ENCODE measurements at regions not wholly inside any gene's neighbourhood (a gene's known extent, or its start where the extent isn't known, plus 50 kb on each side); places are given as distances from the start of the nearest gene placed in this dataset.
A peak's percentile ranks its signal among the peaks of the same experiment; 100 is the strongest.

- H2AFZ ChIP-seq (ENCODE audit: insufficient read depth, low read length, poor library complexity): no peak overlapping the region
- H3K27ac ChIP-seq (ENCODE audit: low read depth, low read length): no peak overlapping the region
- no peak overlapping the region for H3K4ac ChIP-seq (ENCODE audit: low read depth, low read length)
- DNase-seq: no peak
- no peaks in the 10 kb centered on the region for H3K79me1 ChIP-seq (ENCODE audit: low read length)
- no peak overlapping the region for H3K9ac ChIP-seq (ENCODE audit: low read length)
- H4K12ac ChIP-seq (ENCODE audit: low read depth, low read length): no peak overlapping the region
- no peak overlapping the region for H2BK120ac ChIP-seq (ENCODE audit: insufficient read depth, low read length, poor library complexity)
- H2BK12ac ChIP-seq (ENCODE audit: low read length): no peak overlapping the region
- no peaks in the 10 kb centered on the region for H3K4me1 ChIP-seq (ENCODE audit: control insufficient read depth in 1 of 2, insufficient read depth in 2 of 2, low read length in 2 of 2)
- H3K36me3 ChIP-seq (ENCODE audit: control insufficient read depth in 1 of 2, insufficient read depth in 2 of 2, low read length in 2 of 2): no peaks in the 10 kb centered on the region
- no peak overlapping the region for H4K91ac ChIP-seq (ENCODE audit: low read depth, low read length)
- H3K4me3 ChIP-seq (ENCODE audit: low read depth, low read length): no peak overlapping the region
- no peak overlapping the region for H3K14ac ChIP-seq (ENCODE audit: low read length)
- no peak overlapping the region for H3K23ac ChIP-seq (ENCODE audit: low read length)
- no peak overlapping the region for H4K8ac ChIP-seq (ENCODE audit: low read depth, low read length)
- H2BK5ac ChIP-seq (ENCODE audit: low read depth, low read length, poor library complexity): no peak overlapping the region
- H3K79me2 ChIP-seq (ENCODE audit: control insufficient read depth, insufficient read depth, low read length, poor library complexity): no peaks in the 10 kb centered on the region
- no peaks in the 10 kb centered on the region for H3K9me3 ChIP-seq (ENCODE audit: insufficient read depth, low read depth, low read length)
- H3K18ac ChIP-seq (ENCODE audit: low read length): no peak overlapping the region
- H2AK5ac ChIP-seq (ENCODE audit: low read length): no peak overlapping the region
- H3K4me2 ChIP-seq (ENCODE audit: low read length): no peak overlapping the region
- no peaks in the 10 kb centered on the region for H3K27me3 ChIP-seq (ENCODE audit: insufficient read depth, low read length)
- no CpG with 5 or more reads among the region's 4 CpGs for WGBS (ENCODE audit: extremely low coverage, insufficient coverage, insufficient read length)
These were observed 1303.0 kb downstream of the GATA3 start for GRCh38 chr10:9357471-9357870.

- WGBS (ENCODE audit: extremely low coverage, insufficient coverage, insufficient read length): no CpG with 5 or more reads among the region's 5 CpGs
- Histone ChIP-seq H3K27ac (ENCODE audit: low read depth, low read length) (no peak overlapping the region), H3K36me3 (ENCODE audit: control insufficient read depth in 1 of 2, insufficient read depth in 2 of 2, low read length in 2 of 2) (no peaks in the 10 kb centered on the region)
These were observed 1308.2 kb downstream of the GATA3 start for GRCh38 chr10:9362721-9363120.

GRCh38 chr10:9379183-9379582 is 1324.7 kb downstream of the GATA3 start:
- DNase-seq: no peak
- WGBS (ENCODE audit: extremely low coverage, insufficient coverage, insufficient read length): no CpG with 5 or more reads among the region's 15 CpGs
- H4K8ac ChIP-seq (ENCODE audit: low read depth, low read length): no peak overlapping the region
- no peak overlapping the region for H4K91ac ChIP-seq (ENCODE audit: low read depth, low read length)
- no peak overlapping the region for H3K9ac ChIP-seq (ENCODE audit: low read length)
- H3K4me2 ChIP-seq (ENCODE audit: low read length): no peak overlapping the region
- H3K4me1 ChIP-seq (ENCODE audit: control insufficient read depth in 1 of 2, insufficient read depth in 2 of 2, low read length in 2 of 2): no peaks in the 10 kb centered on the region
- H3K14ac ChIP-seq (ENCODE audit: low read length): no peak overlapping the region
- no peaks in the 10 kb centered on the region for H3K79me2 ChIP-seq (ENCODE audit: control insufficient read depth, insufficient read depth, low read length, poor library complexity)
- H3K4ac ChIP-seq (ENCODE audit: low read depth, low read length): no peak overlapping the region
- no peak overlapping the region for H2AFZ ChIP-seq (ENCODE audit: insufficient read depth, low read length, poor library complexity)
- H2BK120ac ChIP-seq (ENCODE audit: insufficient read depth, low read length, poor library complexity): no peak overlapping the region
- no peak overlapping the region for H4K12ac ChIP-seq (ENCODE audit: low read depth, low read length)
- no peak overlapping the region for H2AK5ac ChIP-seq (ENCODE audit: low read length)
- H3K36me3 ChIP-seq (ENCODE audit: control insufficient read depth in 1 of 2, insufficient read depth in 2 of 2, low read length in 2 of 2): no peaks in the 10 kb centered on the region
- H3K9me3 ChIP-seq (ENCODE audit: insufficient read depth, low read depth, low read length): no peaks in the 10 kb centered on the region
- H3K27ac ChIP-seq (ENCODE audit: low read depth, low read length): no peak overlapping the region
- no peak overlapping the region for H3K4me3 ChIP-seq (ENCODE audit: low read depth, low read length)
- no peak overlapping the region for H2BK12ac ChIP-seq (ENCODE audit: low read length)
- H3K27me3 ChIP-seq (ENCODE audit: insufficient read depth, low read length): no peaks in the 10 kb centered on the region
- no peak overlapping the region for H3K23ac ChIP-seq (ENCODE audit: low read length)
- no peak overlapping the region for H2BK5ac ChIP-seq (ENCODE audit: low read depth, low read length, poor library complexity)
- no peak overlapping the region for H3K18ac ChIP-seq (ENCODE audit: low read length)
- no peaks in the 10 kb centered on the region for H3K79me1 ChIP-seq (ENCODE audit: low read length)

More at GRCh38 chr10:9362721-9363120, 1308.2 kb downstream of the GATA3 start:
- no peaks in the 10 kb centered on the region for H3K79me1 ChIP-seq (ENCODE audit: low read length)
- no peaks in the 10 kb centered on the region for H3K79me2 ChIP-seq (ENCODE audit: control insufficient read depth, insufficient read depth, low read length, poor library complexity)
- no peak overlapping the region for H2AK5ac ChIP-seq (ENCODE audit: low read length)
- no peak overlapping the region for H4K91ac ChIP-seq (ENCODE audit: low read depth, low read length)
- H4K12ac ChIP-seq (ENCODE audit: low read depth, low read length): no peak overlapping the region
- no peak overlapping the region for H2BK120ac ChIP-seq (ENCODE audit: insufficient read depth, low read length, poor library complexity)
- no peak overlapping the region for H3K4me2 ChIP-seq (ENCODE audit: low read length)
- DNase-seq: no peak
- H3K27me3 ChIP-seq (ENCODE audit: insufficient read depth, low read length): no peaks in the 10 kb centered on the region
- H3K18ac ChIP-seq (ENCODE audit: low read length): no peak overlapping the region
- H2BK5ac ChIP-seq (ENCODE audit: low read depth, low read length, poor library complexity): no peak overlapping the region
- no peak overlapping the region for H3K23ac ChIP-seq (ENCODE audit: low read length)
- H3K4me3 ChIP-seq (ENCODE audit: low read depth, low read length): no peak overlapping the region
- no peak overlapping the region for H3K14ac ChIP-seq (ENCODE audit: low read length)
- no peak overlapping the region for H2AFZ ChIP-seq (ENCODE audit: insufficient read depth, low read length, poor library complexity)
- no peak overlapping the region for H4K8ac ChIP-seq (ENCODE audit: low read depth, low read length)
- no peaks in the 10 kb centered on the region for H3K9me3 ChIP-seq (ENCODE audit: insufficient read depth, low read depth, low read length)
- H3K9ac ChIP-seq (ENCODE audit: low read length): peak overlapping the region; percentile 33
- H2BK12ac ChIP-seq (ENCODE audit: low read length): no peak overlapping the region
- no peaks in the 10 kb centered on the region for H3K4me1 ChIP-seq (ENCODE audit: control insufficient read depth in 1 of 2, insufficient read depth in 2 of 2, low read length in 2 of 2)
- H3K4ac ChIP-seq (ENCODE audit: low read depth, low read length): no peak overlapping the region

- no peaks in the 10 kb centered on the region for H3K27me3 ChIP-seq (ENCODE audit: insufficient read depth, low read length)
- H4K8ac ChIP-seq (ENCODE audit: low read depth, low read length): no peak overlapping the region
- no peak overlapping the region for H3K14ac ChIP-seq (ENCODE audit: low read length)
- no peak overlapping the region for H2BK5ac ChIP-seq (ENCODE audit: low read depth, low read length, poor library complexity)
- H2AK5ac ChIP-seq (ENCODE audit: low read length): no peak overlapping the region
- no peak overlapping the region for H4K12ac ChIP-seq (ENCODE audit: low read depth, low read length)
- H3K4me1 ChIP-seq (ENCODE audit: control insufficient read depth in 1 of 2, insufficient read depth in 2 of 2, low read length in 2 of 2): no peaks in the 10 kb centered on the region
- H3K36me3 ChIP-seq (ENCODE audit: control insufficient read depth in 1 of 2, insufficient read depth in 2 of 2, low read length in 2 of 2): no peaks in the 10 kb centered on the region
- no peak overlapping the region for H2AFZ ChIP-seq (ENCODE audit: insufficient read depth, low read length, poor library complexity)
- DNase-seq: no peak
- no peak overlapping the region for H2BK120ac ChIP-seq (ENCODE audit: insufficient read depth, low read length, poor library complexity)
- H3K79me1 ChIP-seq (ENCODE audit: low read length): no peaks in the 10 kb centered on the region
- H3K9me3 ChIP-seq (ENCODE audit: insufficient read depth, low read depth, low read length): no peaks in the 10 kb centered on the region
- no peak overlapping the region for H3K4ac ChIP-seq (ENCODE audit: low read depth, low read length)
- WGBS (ENCODE audit: extremely low coverage, insufficient coverage, insufficient read length): no CpG with 5 or more reads among the region's 5 CpGs
- no peak overlapping the region for H3K27ac ChIP-seq (ENCODE audit: low read depth, low read length)
- no peaks in the 10 kb centered on the region for H3K79me2 ChIP-seq (ENCODE audit: control insufficient read depth, insufficient read depth, low read length, poor library complexity)
- no peak overlapping the region for H4K91ac ChIP-seq (ENCODE audit: low read depth, low read length)
- H3K4me3 ChIP-seq (ENCODE audit: low read depth, low read length): no peak overlapping the region
- no peak overlapping the region for H3K23ac ChIP-seq (ENCODE audit: low read length)
- H3K18ac ChIP-seq (ENCODE audit: low read length): no peak overlapping the region
- H2BK12ac ChIP-seq (ENCODE audit: low read length): no peak overlapping the region
- H3K9ac ChIP-seq (ENCODE audit: low read length): no peak overlapping the region
- H3K4me2 ChIP-seq (ENCODE audit: low read length): no peak overlapping the region
These were observed 1327.4 kb downstream of the GATA3 start for GRCh38 chr10:9381733-9382532.
